Activated T-cell treated with anti-CD3 and anti-CD28 coated beads, Interleukin-2, amount 50 U/mL, for 72 hours (primary cell): ENCODE measurements at regions not wholly inside any gene's neighbourhood (a gene's known extent, or its start where the extent isn't known, plus 50 kb on each side); places are given as distances from the start of the nearest gene placed in this dataset.

Experiments used
- ATAC-seq, 2 donors: fragments of 150-1000 bp; cut with Tn5 transposase; replicated peaks in 1 of 2; 2 replicates each; pipeline ENCODE4 v1.10.0; 2021; ENCODE audit warnings: moderate library complexity in 2 of 2, mild to moderate bottlenecking in 1 of 2
- DNase-seq, 2 donors: peaks; one replicate each; pipeline ENCODE4 v3.0.0; 2021 to 2022; ENCODE audit warnings: mixed read lengths in 1 of 2
- H3K27ac Mint-ChIP-seq: one replicate; pipeline ENCODE4 v1.8.0; 2022; ENCODE audit warnings: mild to moderate bottlenecking, moderate library complexity, mixed read lengths
- H3K27me3 Mint-ChIP-seq: one replicate; pipeline ENCODE4 v1.8.0; 2022; ENCODE audit warnings: low read depth, mixed read lengths
- H3K36me3 Mint-ChIP-seq, 2 donors: one replicate each; pipeline ENCODE4 v1.8.0; 2022; ENCODE audit warnings: mixed read lengths in 2 of 2, mild to moderate bottlenecking in 1 of 2; ENCODE audit not compliant: insufficient read depth in 2 of 2
- H3K4me1 Mint-ChIP-seq: one replicate; pipeline ENCODE4 v1.8.0; 2022; ENCODE audit warnings: low read depth, mixed read lengths
- H3K4me3 Mint-ChIP-seq, 2 donors: one replicate each; pipeline ENCODE4 v1.8.0; 2022; ENCODE audit warnings: mild to moderate bottlenecking in 2 of 2, mixed read lengths in 2 of 2, moderate library complexity in 2 of 2
- H3K9me3 Mint-ChIP-seq, 2 donors: one replicate each; pipeline ENCODE4 v1.8.0; 2022; ENCODE audit warnings: mixed read lengths in 2 of 2

DNA sequence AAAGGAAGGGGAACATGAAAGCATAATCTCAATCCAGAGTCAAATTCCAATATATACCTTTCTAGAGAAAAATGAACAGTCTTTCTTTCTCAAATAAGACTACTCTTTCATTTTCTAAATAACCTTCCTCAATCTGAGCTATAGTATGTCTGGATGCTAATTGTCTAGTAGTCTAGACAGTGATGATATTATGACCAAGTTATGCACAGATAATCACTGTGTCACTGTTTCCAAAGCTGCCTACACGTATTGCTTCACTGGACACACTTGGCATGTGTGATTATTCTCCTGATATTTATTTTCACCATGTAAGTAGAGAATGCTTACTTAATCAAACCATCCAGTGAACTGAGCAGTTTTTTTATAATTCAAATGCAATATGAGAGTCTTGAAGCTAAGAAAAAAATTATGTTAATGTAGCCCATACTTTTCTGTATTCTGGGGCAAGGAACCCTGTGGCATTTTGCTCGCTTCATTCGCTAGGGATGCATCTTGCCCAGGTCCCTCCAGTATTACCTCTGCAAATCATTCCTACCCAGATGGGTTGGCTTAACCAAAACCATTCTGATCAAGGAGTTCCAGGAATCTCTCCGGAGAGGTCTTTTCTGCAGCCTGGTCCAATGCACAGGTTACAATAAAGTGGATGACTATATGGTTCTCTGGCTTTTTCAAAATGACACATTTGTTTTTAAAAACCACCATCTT is 303.1 kb upstream of the RUNX1 start:
- peak overlapping the region; percentile 44 for H3K27ac Mint-ChIP-seq
- peak overlapping the region in 1 of 2 donors; percentile 11 for H3K4me3 Mint-ChIP-seq
- H3K9me3 Mint-ChIP-seq: peaks cover 10 to 12% of the 10 kb centered on the region in 2 donors
- peaks cover 58% of the 10 kb centered on the region for H3K4me1 Mint-ChIP-seq
- ATAC-seq (peak; percentile 23 to 38), DNase-seq (no peak)
- peaks cover 10% of the 10 kb centered on the region for H3K27me3 Mint-ChIP-seq
- H3K36me3 Mint-ChIP-seq: peaks cover 8 to 15% of the 10 kb centered on the region in 2 donors

DNA sequence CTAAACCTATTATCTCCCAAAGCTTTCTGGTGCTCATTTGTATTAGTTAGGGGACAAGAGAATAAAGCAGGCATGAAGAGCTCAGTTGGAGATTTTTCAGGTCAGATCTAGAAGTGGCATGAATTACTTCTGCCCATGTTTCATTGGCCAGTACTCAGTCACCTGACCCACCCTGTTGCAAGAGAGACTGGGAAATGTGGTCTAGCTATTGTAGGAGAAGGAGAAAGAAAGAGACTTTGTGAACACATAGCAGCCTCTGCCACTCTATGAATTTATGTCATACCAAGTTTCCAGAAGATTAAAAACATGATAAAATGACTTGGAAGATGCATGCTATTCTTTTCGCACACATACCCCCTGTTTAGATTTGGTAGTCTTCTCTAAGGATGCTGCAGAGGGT is 302.3 kb upstream of the RUNX1 start:
- H3K4me1 Mint-ChIP-seq: peaks cover 64% of the 10 kb centered on the region
- DNase-seq (no peak), ATAC-seq (peak; percentile 18 to 52)
- H3K9me3 Mint-ChIP-seq: peaks cover 8 to 15% of the 10 kb centered on the region in 2 donors
- peaks cover 8 to 11% of the 10 kb centered on the region in 2 donors for H3K36me3 Mint-ChIP-seq
- peaks cover 17% of the 10 kb centered on the region for H3K27me3 Mint-ChIP-seq
- peak overlapping the region; percentile 98 for H3K27ac Mint-ChIP-seq
- peak overlapping the region; percentile 69 to 89 for H3K4me3 Mint-ChIP-seq

DNA sequence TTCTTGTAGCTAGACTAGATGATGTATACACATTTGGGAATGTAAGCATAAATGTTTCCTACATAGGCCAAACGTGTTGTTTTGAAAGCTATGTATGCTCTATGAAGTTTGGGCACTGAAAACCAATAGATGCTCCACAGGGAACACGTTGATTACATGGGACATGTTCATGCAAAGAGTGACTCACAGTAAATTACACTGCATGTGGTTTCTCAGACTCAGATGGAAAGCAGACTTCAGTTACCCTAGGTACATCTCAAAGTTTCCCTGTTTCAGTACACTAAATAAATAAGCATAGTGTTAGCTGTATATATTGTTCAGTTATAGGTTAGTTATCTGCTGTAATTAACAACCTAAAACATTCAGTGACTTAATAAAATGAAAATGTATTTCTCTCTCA is 301.9 kb upstream of the RUNX1 start:
- Mint-ChIP-seq H3K27ac (peak overlapping the region; percentile 98), H3K4me3 (peak overlapping the region; percentile 69 to 89), H3K9me3 (peaks cover 8 to 15% of the 10 kb centered on the region in 2 donors), H3K27me3 (peaks cover 17% of the 10 kb centered on the region), H3K36me3 (peaks cover 8 to 11% of the 10 kb centered on the region in 2 donors), H3K4me1 (peaks cover 64% of the 10 kb centered on the region)
- ATAC-seq (peak; percentile 94 to 98), DNase-seq (no peak)

DNA sequence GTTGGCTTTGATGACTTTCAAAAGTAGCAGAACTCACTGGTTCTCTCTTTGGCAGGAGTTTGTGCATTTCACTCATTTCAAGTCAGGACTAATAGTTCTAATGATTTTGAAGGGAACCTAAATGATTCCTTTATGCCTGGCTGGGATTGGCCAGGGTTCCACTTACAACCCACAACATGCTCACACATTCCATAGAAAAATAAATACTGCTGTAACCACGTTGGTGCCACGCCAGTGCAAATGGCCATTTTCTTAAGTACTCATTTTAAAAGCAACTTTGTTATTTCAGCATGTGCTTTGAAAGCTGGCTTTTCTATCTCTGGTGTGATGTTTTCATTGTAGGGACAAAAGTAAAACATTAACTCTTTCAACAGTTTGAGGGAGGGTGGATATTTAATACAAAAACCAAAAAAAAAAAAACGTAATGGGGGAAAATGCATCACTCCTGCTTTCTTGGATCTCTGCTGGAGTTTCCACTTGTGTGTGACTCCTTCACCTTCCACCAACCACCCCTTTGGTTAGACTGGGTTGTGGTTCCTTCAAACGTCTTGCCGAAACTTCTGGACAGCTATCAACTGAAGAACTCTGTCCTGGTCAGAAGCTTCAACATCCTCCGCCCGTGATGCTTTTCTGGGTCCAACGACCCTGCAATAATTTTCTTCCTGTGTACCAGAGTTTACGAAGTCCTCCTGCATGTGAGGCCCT is 300.4 kb upstream of the RUNX1 start:
- Mint-ChIP-seq H3K27ac (no peak overlapping the region), H3K27me3 (peaks cover 17% of the 10 kb centered on the region), H3K9me3 (peaks cover 8 to 13% of the 10 kb centered on the region in 2 donors), H3K36me3 (peaks cover 8 to 9% of the 10 kb centered on the region in 2 donors), H3K4me1 (peaks cover 64% of the 10 kb centered on the region), H3K4me3 (no peak overlapping the region)
- DNase-seq: no peak
- ATAC-seq: no peak

DNA sequence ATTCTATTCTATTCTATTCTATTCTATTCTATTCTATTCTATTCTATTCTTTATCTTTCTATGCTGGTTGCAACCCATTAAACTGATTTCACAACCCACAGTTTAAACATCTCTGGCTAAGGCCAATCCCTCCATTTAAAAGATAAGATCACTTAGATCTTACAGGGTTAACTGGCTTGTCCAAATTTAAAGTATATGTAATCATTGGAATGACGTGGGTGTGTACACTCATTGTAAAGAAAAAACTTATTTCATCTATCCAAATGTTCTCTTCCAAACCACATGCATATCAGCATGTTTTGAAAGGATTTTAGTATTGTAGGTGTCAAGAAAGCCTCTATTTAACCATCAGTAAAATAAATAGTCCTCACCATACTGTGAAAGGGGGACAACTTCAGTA is 299.6 kb upstream of the RUNX1 start:
- Mint-ChIP-seq H3K36me3 (peaks cover 3 to 4% of the 10 kb centered on the region in 2 donors), H3K27ac (no peak overlapping the region), H3K4me1 (peaks cover 67% of the 10 kb centered on the region), H3K9me3 (peaks cover 4 to 6% of the 10 kb centered on the region in 2 donors), H3K4me3 (no peak overlapping the region), H3K27me3 (peaks cover 17% of the 10 kb centered on the region)
- DNase-seq (no peak), ATAC-seq (no peak)

DNA sequence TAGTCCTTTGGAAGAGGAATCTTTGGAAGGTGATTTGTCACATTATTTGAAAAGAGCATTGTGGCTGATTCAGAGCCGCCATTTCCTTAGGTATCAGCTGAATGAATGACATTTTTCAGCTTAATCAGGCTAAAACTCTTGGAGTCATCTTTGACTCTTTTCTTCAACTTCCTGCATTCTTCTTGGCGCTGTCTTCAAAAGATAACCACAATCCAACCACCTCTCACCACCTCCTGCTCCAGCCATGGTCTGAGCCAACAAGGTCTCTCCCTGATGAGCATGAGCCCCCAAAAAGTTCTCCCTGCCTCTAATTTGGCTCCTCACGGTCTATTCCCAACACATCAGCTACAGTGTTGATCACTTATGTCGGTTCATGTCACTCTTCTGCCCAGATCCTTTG is 297.6 kb upstream of the RUNX1 start:
- no peak for ATAC-seq
- DNase-seq: no peak
- Mint-ChIP-seq H3K27ac (no peak overlapping the region), H3K27me3 (peaks cover 17% of the 10 kb centered on the region), H3K36me3 (peaks cover 0 to 3% of the 10 kb centered on the region in 2 donors), H3K4me3 (no peak overlapping the region), H3K4me1 (peaks cover 67% of the 10 kb centered on the region), H3K9me3 (peaks cover 2 to 4% of the 10 kb centered on the region in 2 donors)

DNA sequence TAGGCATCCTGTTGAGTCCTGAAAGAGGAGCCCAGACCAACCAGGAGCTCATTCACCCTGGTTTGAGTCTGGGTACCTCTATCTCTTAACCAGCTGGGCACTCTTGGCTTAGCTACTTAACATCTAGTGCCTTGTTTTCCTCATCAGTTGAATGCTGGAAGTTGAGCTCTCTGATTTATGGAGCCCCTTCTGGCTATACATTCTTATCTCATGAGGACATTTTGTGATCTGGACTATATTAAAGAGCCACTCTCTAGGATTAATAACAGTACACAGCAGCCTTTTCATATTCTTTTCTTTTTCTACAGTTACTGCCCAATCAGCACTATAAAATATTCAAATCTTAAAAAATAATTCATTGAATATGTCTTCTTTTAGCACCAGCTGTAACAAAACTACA is 296.9 kb upstream of the RUNX1 start:
- peaks cover 2 to 4% of the 10 kb centered on the region in 2 donors for H3K9me3 Mint-ChIP-seq
- peaks cover 0 to 3% of the 10 kb centered on the region in 2 donors for H3K36me3 Mint-ChIP-seq
- ATAC-seq (no peak), DNase-seq (no peak)
- no peak overlapping the region for H3K27ac Mint-ChIP-seq
- H3K27me3 Mint-ChIP-seq: peaks cover 17% of the 10 kb centered on the region
- H3K4me1 Mint-ChIP-seq: peaks cover 64% of the 10 kb centered on the region
- H3K4me3 Mint-ChIP-seq: no peak overlapping the region

DNA sequence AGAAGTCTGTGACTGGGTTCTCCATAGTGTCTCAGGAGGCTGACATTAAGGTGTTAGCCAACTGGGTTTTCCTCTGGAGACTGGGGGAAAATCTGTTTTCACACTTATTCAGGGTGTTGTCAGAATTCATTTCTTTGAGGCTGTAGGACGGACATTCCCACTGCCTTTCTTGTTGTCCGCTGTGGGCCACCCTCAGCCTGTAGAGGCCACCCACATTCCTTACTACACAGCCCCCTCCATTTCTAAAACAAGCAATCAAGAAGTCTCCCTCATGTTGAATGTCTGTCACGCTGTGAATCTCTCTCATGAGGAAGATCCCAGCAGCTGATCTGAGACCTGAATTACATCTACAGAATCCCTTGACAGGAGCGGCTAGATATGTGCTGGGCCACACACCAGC is 295.5 kb upstream of the RUNX1 start:
- Mint-ChIP-seq H3K9me3 (peaks cover 2 to 4% of the 10 kb centered on the region in 2 donors), H3K36me3 (peaks cover 0 to 3% of the 10 kb centered on the region in 2 donors), H3K27ac (no peak overlapping the region), H3K4me3 (no peak overlapping the region), H3K4me1 (peaks cover 63% of the 10 kb centered on the region), H3K27me3 (peaks cover 17% of the 10 kb centered on the region)
- no peak for ATAC-seq
- DNase-seq: no peak

DNA sequence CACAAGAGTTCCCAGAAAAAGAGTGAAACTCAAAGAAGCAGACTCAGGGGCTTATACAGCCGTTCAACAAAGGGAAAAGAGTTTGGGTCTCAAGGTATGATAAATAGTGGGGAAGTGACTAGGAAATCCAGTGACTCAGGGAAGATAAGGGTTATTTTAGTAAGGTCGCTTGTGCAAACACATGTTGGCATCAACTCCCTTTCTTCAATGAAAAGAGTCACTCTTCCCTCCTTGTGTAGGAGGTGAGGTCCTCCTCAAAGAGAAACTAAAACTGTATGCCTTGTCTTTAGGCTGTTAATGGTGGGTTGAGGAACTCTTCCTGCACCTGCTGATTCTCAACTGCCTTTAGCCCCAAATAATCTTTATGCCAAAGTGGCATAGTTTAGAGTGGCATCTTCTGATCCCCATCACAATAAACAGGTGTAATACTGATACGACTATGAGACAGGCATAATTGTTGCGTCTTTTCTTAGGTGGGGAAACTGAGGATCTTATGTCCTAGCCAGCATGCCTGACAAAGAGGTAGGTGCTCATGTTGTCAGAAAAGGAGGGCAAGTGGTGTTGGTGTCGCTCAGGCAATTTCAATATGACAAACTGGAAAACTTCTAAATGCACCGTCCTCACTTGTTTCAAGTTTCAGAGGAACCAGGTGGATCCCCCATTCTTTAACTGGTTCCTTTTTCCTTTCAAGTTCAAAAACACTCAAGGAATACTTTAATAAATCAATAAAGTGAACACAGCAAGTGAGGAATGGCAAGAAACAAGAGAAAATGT is 294.1 kb upstream of the RUNX1 start:
- Mint-ChIP-seq H3K27ac (peak overlapping the region; percentile 93), H3K9me3 (peaks cover 2 to 7% of the 10 kb centered on the region in 2 donors), H3K4me1 (peaks cover 64% of the 10 kb centered on the region), H3K27me3 (peaks cover 17% of the 10 kb centered on the region), H3K36me3 (peaks cover 0 to 3% of the 10 kb centered on the region in 2 donors), H3K4me3 (peak overlapping the region; percentile 69 to 81)
- DNase-seq: peak in 1 of 2 donors; percentile 12
- ATAC-seq: peak; percentile 74 to 80

DNA sequence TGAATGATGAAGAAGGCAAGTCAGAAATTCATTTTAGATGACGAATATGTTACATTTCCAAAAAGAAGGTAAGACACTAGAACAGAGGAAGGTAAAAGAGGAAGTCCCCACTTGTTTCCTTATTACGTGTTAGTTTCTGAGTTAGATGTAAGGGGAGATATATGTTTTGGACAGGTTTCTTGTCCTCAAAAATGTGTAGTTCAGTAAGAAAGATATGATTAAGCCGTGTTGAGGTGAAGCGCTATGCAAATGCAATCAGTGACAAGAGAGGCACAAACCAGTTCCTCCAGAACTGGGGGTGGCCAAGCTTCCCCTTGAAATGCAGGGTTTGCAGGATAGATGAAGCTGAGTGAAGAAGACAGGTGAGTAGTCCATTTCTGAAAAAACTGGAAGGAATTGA is 293.3 kb upstream of the RUNX1 start:
- H3K27ac Mint-ChIP-seq: peak overlapping the region; percentile 93
- peaks cover 1 to 10% of the 10 kb centered on the region in 2 donors for H3K9me3 Mint-ChIP-seq
- H3K27me3 Mint-ChIP-seq: peaks cover 9% of the 10 kb centered on the region
- DNase-seq (peak; percentile 44 to 55), ATAC-seq (peak; percentile 87)
- H3K36me3 Mint-ChIP-seq: peaks cover 3 to 6% of the 10 kb centered on the region in 2 donors
- peak overlapping the region; percentile 69 to 81 for H3K4me3 Mint-ChIP-seq
- peaks cover 68% of the 10 kb centered on the region for H3K4me1 Mint-ChIP-seq

DNA sequence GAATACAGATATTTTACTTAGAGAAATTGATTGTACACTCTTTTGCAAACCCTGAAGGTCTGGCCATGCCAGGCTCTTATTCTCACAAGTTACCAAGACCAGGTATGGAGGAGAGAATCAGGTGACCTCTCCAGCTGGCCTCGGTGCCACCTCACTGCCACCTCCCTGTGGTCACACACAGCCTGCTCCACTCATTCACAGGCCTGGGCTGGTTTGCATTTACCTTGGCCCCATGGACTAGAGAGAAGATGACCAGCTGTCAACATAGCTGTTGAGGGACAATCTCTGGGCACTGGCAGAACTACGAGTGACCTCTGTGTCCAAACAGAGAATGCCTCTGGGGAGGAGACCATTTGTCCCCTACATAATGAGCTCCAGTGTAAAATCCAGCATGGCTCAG is 291.2 kb upstream of the RUNX1 start:
- Mint-ChIP-seq H3K4me1 (peaks cover 79% of the 10 kb centered on the region), H3K27me3 (no peaks in the 10 kb centered on the region), H3K36me3 (peaks cover 3 to 6% of the 10 kb centered on the region in 2 donors), H3K9me3 (peaks cover 0 to 6% of the 10 kb centered on the region in 2 donors), H3K27ac (no peak overlapping the region), H3K4me3 (no peak overlapping the region)
- DNase-seq: no peak
- no peak for ATAC-seq

DNA sequence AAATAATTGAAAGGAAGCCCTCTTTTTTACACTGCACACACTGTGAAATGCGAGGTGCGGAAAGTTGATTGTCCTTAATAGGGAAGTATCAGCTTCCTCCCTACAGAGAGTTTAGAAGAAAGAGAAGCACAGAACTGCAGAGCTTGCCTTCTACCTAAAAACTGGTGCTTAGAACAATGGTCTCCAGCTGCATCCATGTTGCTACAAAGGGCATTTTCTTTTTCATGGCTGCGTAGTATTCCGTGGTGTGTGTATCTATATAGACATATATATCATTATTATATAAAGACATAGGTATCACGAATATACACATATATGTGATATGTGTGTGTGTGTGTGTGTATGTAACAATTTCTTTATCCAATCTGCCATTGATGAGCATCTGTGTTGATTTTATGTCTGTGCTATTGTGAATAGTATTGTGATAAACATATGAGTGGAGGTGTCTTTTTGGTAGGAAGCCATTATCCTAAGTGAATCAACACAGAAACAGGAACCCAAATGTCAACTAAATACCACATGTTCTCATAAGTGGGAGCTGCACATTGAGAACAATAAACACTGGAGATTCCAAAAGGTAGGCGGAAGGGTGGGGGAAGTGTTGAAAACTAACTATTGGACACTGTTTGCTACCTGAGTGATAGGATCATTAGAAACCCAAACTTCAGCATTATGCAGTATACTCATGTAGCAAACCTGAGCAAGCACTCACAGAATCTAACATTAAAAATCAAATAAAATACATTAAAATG is 290.0 kb upstream of the RUNX1 start:
- peaks cover 74% of the 10 kb centered on the region for H3K4me1 Mint-ChIP-seq
- peaks cover 0 to 6% of the 10 kb centered on the region in 2 donors for H3K9me3 Mint-ChIP-seq
- no peak overlapping the region for H3K27ac Mint-ChIP-seq
- ATAC-seq (no peak), DNase-seq (no peak)
- H3K36me3 Mint-ChIP-seq: peaks cover 3% of the 10 kb centered on the region in 2 donors
- H3K27me3 Mint-ChIP-seq: no peaks in the 10 kb centered on the region
- no peak overlapping the region for H3K4me3 Mint-ChIP-seq
